Panc1 (cell line): ENCODE measurements at regions not wholly inside any gene's neighbourhood (a gene's known extent, or its start where the extent isn't known, plus 50 kb on each side); places are given as distances from the start of the nearest gene placed in this dataset.

ENCODE experiments used
- POLR2AphosphoS5 ChIP-seq: IDR thresholded peaks from 2 replicates; pipeline ENCODE4 v1.6.1; 2012; ENCODE audit warnings: mild to moderate bottlenecking, low read depth, low read length, moderate library complexity
- SIN3A ChIP-seq: IDR thresholded peaks from 2 replicates; pipeline ENCODE4 v1.6.1; 2012; ENCODE audit warnings: low read depth, mild to moderate bottlenecking, low read length, moderate library complexity, borderline replicate concordance; ENCODE audit not compliant: insufficient read depth
- TF ChIP-seq, protein P1 (sequence below): fragments of 450-650 bp; IDR thresholded peaks from 2 replicates; pipeline ENCODE4 v1.5.1; 2017; ENCODE audit warnings: mild to moderate bottlenecking

DNA sequence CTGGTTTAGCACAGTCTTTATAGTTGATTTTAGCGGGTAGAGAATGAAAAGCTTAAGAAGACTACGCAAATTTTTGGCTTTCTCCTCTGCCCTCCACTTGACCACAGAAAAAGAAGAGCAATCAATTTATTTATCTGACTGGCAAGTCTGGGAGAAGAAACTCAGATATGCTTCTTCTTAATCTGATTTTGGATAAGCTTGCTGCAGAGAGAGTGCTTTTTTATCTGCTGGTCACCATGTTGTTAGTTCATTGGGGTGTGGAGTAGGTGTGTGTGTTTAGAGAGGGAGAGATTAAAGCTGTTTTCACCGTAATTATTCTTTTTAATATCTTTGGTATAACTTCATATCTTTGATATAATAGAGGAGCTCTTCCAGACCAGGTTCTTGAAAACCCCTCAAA, 471.4 kb upstream of the SLC10A2 start:
- TF ChIP-seq, protein P1, sequence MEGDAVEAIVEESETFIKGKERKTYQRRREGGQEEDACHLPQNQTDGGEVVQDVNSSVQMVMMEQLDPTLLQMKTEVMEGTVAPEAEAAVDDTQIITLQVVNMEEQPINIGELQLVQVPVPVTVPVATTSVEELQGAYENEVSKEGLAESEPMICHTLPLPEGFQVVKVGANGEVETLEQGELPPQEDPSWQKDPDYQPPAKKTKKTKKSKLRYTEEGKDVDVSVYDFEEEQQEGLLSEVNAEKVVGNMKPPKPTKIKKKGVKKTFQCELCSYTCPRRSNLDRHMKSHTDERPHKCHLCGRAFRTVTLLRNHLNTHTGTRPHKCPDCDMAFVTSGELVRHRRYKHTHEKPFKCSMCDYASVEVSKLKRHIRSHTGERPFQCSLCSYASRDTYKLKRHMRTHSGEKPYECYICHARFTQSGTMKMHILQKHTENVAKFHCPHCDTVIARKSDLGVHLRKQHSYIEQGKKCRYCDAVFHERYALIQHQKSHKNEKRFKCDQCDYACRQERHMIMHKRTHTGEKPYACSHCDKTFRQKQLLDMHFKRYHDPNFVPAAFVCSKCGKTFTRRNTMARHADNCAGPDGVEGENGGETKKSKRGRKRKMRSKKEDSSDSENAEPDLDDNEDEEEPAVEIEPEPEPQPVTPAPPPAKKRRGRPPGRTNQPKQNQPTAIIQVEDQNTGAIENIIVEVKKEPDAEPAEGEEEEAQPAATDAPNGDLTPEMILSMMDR: no peak
- TF ChIP-seq SIN3A (no peak), POLR2AphosphoS5 (no peak)
